ENCODE measurements at regions not wholly inside any gene's neighbourhood (a gene's known extent, or its start where the extent isn't known, plus 50 kb on each side); places are given as distances from the start of the nearest gene placed in this dataset.

- TF ChIP-seq POLR2AphosphoS5 (IDR thresholded peaks at IDR 0.05; ENCODE audit: low read depth, low read length) (no peak), REST (IDR thresholded peaks at IDR 0.05; ENCODE audit: insufficient read depth in 1 of 2, low read depth in 2 of 2, low read length in 2 of 2) (no peak), SIN3A (IDR thresholded peaks at IDR 0.05; ENCODE audit: borderline replicate concordance, insufficient read depth, low read length) (no peak), TAF1 (IDR thresholded peaks at IDR 0.05; ENCODE audit: borderline replicate concordance, insufficient read depth, low read length) (no peak)
Measured at GRCh38 chr5:159567461-159567860, 237.2 kb upstream of the IL12B start.
